BLaER1 treated with 17β-estradiol and CSF1 and Interleukin-3, amounts not matched to agents 10 nM and 100 nM (cell line): ENCODE measurements at regions not wholly inside any gene's neighbourhood (a gene's known extent, or its start where the extent isn't known, plus 50 kb on each side); places are given as distances from the start of the nearest gene placed in this dataset.
A peak's percentile ranks its signal among the peaks of the same experiment; 100 is the strongest.
"Not testable (repeated sequence)": the region's sequence is repeated elsewhere in the genome, so short reads cannot be mapped to it uniquely, and the experiment has no call there.

Source experiments
- H3K27ac ChIP-seq, 11 experiments: shearing (Covaris generic); formaldehyde crosslinking; 2 replicates each; pipeline ENCODE4 v1.8.1; 2022
- H3K27me3 ChIP-seq, 11 experiments: shearing (Covaris generic); formaldehyde crosslinking; 2 replicates each; pipeline ENCODE4 v1.8.1; 2022
- H3K36me3 ChIP-seq, 11 experiments: shearing (Covaris generic); formaldehyde crosslinking; 2 replicates each; pipeline ENCODE4 v1.8.1; 2022
- H3K4me1 ChIP-seq, 10 experiments: shearing (Covaris generic); formaldehyde crosslinking; 2 replicates each; pipeline ENCODE4 v1.8.1; 2022
- H3K4me2 ChIP-seq, 11 experiments: shearing (Covaris generic); formaldehyde crosslinking; 2 replicates each; pipeline ENCODE4 v1.8.1; 2022
- H3K4me3 ChIP-seq, 10 experiments: shearing (Covaris generic); formaldehyde crosslinking; 2 replicates each; pipeline ENCODE4 v1.8.1; 2022
- H3K9ac ChIP-seq, 11 experiments: shearing (Covaris generic); formaldehyde crosslinking; 2 replicates each; pipeline ENCODE4 v1.8.1; 2022
- H3K9me3 ChIP-seq, 11 experiments: shearing (Covaris generic); formaldehyde crosslinking; replicated peaks in 1 of 11; 2 replicates each; pipeline ENCODE4 v1.8.1; 2022
- H4K20me1 ChIP-seq, 11 experiments: shearing (Covaris generic); formaldehyde crosslinking; 2 replicates each; pipeline ENCODE4 v1.8.1; 2022
- Cebpa-rat ChIP-seq, 11 experiments: shearing (Covaris generic); IDR thresholded peaks; 2 replicates each; pipeline ENCODE4 v1.8.1; 2022

DNA sequence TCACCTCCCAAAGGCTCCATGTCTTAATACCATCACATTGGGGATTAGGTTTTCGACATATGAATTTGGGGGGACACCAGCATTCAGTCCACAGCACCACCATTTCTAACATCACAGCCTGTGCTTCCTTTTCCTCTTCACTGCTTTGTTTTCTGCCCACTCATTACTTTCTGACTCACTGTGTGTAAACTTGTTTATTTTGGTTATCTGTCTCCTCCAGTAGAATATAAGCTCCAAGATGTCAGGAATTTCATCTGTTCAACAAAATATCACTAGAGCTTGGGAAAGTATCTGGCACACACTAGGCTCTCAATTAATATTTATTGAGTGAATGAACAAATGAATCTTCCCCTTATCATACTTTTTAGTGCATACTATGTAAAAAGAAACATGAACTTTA lies 152.0 kb downstream of the NUFIP1 start:
- Histone ChIP-seq H3K9me3 (no peaks in the 10 kb centered on the region), H3K4me3 (no peak overlapping the region), H4K20me1 (no peaks in the 10 kb centered on the region), H3K36me3 (no peaks in the 10 kb centered on the region), H3K9ac (no peak overlapping the region), H3K4me2 (peak overlapping the region in 3 of 11 experiments; percentile 29 to 41 (median 30); a peak in 6 of 22 replicates), H3K27ac (no peak overlapping the region), H3K27me3 (0 out of 22 replicates have a peak, but pooled peaks cover 0 to 6% (median 0%) of the 10 kb centered on the region in 11 experiments), H3K4me1 (peaks cover 0 to 24% (median 8%) of the 10 kb centered on the region in 10 experiments; a peak in 15 of 20 replicates)
- TF ChIP-seq Cebpa-rat (IDR thresholded peaks at IDR 0.05) = no peak

DNA sequence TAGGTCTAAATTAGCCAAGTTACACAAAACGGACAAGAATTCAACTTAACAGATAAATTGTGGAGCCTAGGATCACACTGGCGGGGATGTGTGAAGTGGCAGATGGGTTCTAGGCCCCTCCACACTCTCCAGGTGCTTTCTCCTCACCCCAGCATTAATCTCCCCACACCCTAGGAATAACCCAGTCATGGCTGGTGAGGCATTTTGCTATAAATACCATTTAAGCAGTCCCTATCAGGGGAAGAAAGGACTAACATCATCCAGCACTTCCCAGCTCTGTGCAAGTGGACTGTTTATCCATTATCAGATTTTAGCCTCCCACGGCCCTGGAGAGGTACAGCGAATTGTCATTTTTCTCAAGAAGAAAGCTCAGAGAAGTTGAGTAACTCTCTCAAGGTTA lies 154.9 kb downstream of the NUFIP1 start:
- no peaks in the 10 kb centered on the region for H3K9me3 ChIP-seq
- no peaks in the 10 kb centered on the region for H3K36me3 ChIP-seq
- no peak overlapping the region for H3K4me2 ChIP-seq
- H3K27ac ChIP-seq = no peak overlapping the region
- H3K4me1 ChIP-seq = peaks cover 0 to 14% (median 0%) of the 10 kb centered on the region in 10 experiments; a peak in 5 of 20 replicates
- no peak overlapping the region for H3K9ac ChIP-seq
- no peaks in the 10 kb centered on the region for H3K27me3 ChIP-seq
- no peak for TF ChIP-seq Cebpa-rat (IDR thresholded peaks at IDR 0.05)
- H4K20me1 ChIP-seq = no peaks in the 10 kb centered on the region
- no peak overlapping the region for H3K4me3 ChIP-seq

DNA sequence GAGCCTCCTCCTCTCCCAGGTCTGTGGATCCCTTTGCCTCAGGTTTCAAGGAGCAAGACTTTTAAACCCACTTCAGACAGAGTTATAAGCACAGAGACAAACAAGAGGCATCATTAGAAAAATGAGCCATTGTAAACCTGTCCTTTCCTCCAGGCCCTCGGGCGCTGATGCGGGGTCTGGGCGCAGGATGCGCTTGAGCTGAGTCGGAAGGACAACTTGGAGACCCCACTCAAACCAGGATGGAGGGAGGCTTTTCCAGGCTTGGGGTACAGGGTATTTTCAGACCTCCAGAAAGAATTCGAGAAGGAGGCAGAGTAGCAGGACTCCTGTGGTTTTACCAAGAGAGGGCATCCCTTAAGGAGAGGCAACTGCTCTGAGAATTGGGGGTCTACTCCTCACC lies 155.6 kb downstream of the NUFIP1 start:
- no peaks in the 10 kb centered on the region for H3K27me3 ChIP-seq
- no peak overlapping the region for H3K27ac ChIP-seq
- no peaks in the 10 kb centered on the region for H4K20me1 ChIP-seq
- H3K4me3 ChIP-seq = no peak overlapping the region
- H3K9ac ChIP-seq = no peak overlapping the region
- peaks cover 0 to 14% (median 0%) of the 10 kb centered on the region in 10 experiments; a peak in 5 of 20 replicates for H3K4me1 ChIP-seq
- no peak overlapping the region for H3K4me2 ChIP-seq
- peaks cover 0 to 6% (median 0%) of the 10 kb centered on the region in 11 experiments; a peak in 1 of 22 replicates for H3K9me3 ChIP-seq
- no peak for TF ChIP-seq Cebpa-rat (IDR thresholded peaks at IDR 0.05)
- H3K36me3 ChIP-seq = no peaks in the 10 kb centered on the region

DNA sequence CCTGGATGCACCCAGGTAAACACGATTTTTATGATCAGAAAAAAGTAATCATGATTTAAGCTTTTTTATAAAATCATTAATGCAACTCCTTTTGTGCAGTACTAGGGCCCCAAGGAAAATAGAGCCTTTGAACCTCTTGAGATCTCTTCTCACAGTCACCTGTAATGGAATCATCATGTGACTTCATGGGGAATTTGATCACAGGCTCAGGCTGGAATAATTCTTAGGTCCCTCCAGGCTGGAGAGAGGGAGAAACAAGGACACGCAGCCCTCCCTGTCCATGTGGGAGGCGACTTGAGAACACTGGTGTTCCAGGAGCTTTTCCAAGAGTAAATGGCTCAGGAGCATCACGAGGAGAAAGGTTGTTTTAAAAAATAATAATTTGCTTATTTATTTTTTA lies 156.1 kb downstream of the NUFIP1 start:
- H3K4me2 ChIP-seq = no peak overlapping the region
- H3K4me1 ChIP-seq = peaks cover 0 to 14% (median 0%) of the 10 kb centered on the region in 10 experiments; a peak in 5 of 20 replicates
- H3K27me3 ChIP-seq = no peaks in the 10 kb centered on the region
- peaks cover 0 to 9% (median 0%) of the 10 kb centered on the region in 11 experiments; a peak in 1 of 22 replicates for H3K9me3 ChIP-seq
- H3K36me3 ChIP-seq = no peaks in the 10 kb centered on the region
- no peak overlapping the region for H3K9ac ChIP-seq
- H3K4me3 ChIP-seq = no peak overlapping the region
- no peak overlapping the region for H3K27ac ChIP-seq
- no peaks in the 10 kb centered on the region for H4K20me1 ChIP-seq
- no peak for TF ChIP-seq Cebpa-rat (IDR thresholded peaks at IDR 0.05)

DNA sequence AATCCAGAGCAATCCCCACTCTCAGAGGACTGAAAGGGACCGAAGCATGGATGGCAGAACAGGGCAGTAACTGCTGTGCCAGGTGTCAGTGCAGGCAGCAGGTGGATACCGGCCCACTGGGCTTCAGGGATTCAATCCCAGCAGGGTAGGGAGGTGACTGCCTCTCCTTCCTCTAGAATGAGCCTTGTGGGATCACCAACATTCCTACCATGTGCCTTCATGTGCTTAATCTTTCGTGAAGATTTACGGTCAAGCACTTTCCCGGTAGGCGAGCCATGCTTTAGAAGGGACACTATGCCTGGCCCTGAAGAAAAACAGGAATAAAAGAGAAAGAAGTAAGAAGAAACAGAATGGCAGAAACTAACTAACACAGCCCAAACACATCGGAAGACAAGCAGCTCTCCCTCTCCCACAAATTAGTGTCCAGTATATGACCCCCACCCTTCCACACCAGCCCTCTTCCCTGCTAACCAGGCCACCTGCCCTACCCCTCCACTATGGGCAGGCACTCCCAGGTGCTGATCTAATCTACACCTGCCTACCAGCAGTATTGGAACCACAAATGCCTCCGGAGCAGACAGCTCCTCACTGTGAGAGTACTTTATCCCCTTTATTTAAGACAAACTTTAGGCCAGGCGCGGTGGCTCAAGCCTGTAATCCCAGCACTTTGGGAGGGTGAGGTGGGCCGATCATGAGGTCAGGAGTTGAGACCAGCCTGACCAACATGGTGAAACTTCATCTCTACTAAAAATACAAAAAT lies 162.5 kb downstream of the NUFIP1 start:
- H3K4me3 ChIP-seq = no peak overlapping the region
- H3K4me1 ChIP-seq = no peaks in the 10 kb centered on the region
- TF ChIP-seq Cebpa-rat (IDR thresholded peaks at IDR 0.05) = no peak
- H3K4me2 ChIP-seq = no peak overlapping the region
- H4K20me1 ChIP-seq = no peaks in the 10 kb centered on the region
- no peak overlapping the region for H3K27ac ChIP-seq
- no peaks in the 10 kb centered on the region for H3K27me3 ChIP-seq
- no peak overlapping the region for H3K9ac ChIP-seq
- H3K36me3 ChIP-seq = no peaks in the 10 kb centered on the region
- H3K9me3 ChIP-seq = peaks cover 0 to 9% (median 0%) of the 10 kb centered on the region in 11 experiments; a peak in 1 of 22 replicates

DNA sequence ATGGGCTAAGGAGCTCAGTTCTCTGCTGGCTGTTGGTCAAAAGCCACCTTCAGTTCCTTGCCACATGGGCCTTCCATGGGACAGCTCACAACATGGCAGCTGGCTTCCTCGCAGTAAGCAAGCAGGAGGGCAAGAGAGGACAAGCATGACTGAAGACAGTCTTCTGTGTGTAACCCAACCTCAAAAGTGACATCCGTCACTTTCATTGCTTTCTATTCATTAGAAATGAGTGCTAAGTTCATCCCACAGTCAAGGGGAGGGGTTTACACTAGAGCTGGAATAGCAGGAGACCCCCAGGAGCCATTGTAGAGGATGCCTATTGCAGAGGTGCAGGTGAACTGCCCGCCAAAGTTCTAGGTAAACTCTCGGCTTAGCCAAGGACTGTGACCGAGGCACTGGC lies 163.3 kb downstream of the NUFIP1 start:
- no peak overlapping the region for H3K27ac ChIP-seq
- TF ChIP-seq Cebpa-rat (IDR thresholded peaks at IDR 0.05) = no peak
- H3K4me1 ChIP-seq = no peaks in the 10 kb centered on the region
- H3K36me3 ChIP-seq = no peaks in the 10 kb centered on the region
- no peak overlapping the region for H3K4me3 ChIP-seq
- H3K27me3 ChIP-seq = no peaks in the 10 kb centered on the region
- H3K9me3 ChIP-seq = peaks cover 0 to 9% (median 0%) of the 10 kb centered on the region in 11 experiments; a peak in 1 of 22 replicates
- H4K20me1 ChIP-seq = no peaks in the 10 kb centered on the region
- no peak overlapping the region for H3K4me2 ChIP-seq
- H3K9ac ChIP-seq = no peak overlapping the region

DNA sequence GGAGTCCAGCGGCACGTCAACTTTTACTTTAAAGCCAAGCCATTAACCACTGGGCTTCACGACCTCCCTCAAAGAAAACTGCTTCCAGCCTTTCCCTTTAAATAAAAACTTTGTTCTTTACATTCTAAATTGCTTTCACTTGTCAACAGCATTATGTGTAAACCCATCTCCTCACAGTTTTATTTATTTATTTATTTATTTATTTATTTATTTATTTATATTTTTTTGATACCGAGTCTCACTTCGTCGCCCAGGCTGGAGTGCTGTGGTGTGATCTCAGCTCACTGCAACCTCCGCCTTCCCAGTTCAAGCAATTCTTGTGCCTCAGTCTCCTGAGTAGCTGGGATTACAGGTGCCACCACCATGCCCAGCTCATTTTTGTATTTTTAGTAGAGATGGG lies 165.7 kb downstream of the NUFIP1 start:
- not testable (repeated sequence) for H3K4me2 ChIP-seq, H3K27ac ChIP-seq, H3K4me3 ChIP-seq, H3K9ac ChIP-seq, H3K9me3 ChIP-seq, H3K36me3 ChIP-seq, H4K20me1 ChIP-seq, H3K27me3 ChIP-seq, H3K4me1 ChIP-seq

DNA sequence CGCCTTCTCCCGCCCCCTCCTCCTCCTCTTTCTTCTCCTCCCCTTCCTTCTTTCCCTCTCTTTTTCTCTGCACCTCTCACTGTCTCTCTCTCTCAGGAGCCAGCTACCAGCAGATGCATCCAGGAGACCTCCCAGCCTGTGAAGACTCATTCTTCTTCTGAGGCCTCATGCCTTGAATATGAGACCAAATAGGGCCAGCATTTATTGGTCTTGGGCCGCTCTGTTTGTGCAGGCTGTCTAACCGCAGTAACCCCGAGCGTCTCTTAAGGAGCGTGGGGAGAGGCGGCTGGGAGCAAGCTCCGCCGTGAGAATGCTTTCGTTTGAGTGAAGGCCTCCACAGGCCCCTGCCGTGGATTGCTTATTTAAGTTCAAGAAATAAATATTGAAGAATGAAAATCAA lies 167.0 kb downstream of the NUFIP1 start:
- TF ChIP-seq Cebpa-rat (IDR thresholded peaks at IDR 0.05) = no peak
- Histone ChIP-seq H3K27me3 (no peaks in the 10 kb centered on the region), H3K9ac (no peak overlapping the region), H3K4me3 (no peak overlapping the region), H3K36me3 (no peaks in the 10 kb centered on the region), H3K27ac (no peak overlapping the region), H3K9me3 (no peaks in the 10 kb centered on the region), H3K4me1 (peaks cover 0 to 21% (median 0%) of the 10 kb centered on the region in 10 experiments; a peak in 5 of 20 replicates), H4K20me1 (no peaks in the 10 kb centered on the region), H3K4me2 (no peak overlapping the region)

DNA sequence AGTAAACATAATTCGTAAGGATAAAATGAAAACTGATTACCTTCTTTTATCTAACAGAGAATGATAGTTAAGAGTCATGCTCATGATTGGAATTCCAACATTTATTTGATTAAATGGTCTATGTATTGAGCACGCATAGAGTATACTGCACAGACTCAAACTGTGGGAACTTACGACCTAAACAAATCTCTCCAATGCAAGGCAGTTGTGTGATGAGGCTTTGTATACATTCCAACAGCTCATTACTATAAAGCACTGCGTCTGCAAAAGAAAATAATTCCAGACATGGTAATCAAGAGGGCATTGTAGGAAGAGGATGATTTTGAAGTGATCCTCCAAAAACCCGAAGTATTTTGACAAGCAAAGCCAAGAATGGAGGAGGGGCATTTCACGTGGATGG lies 169.5 kb downstream of the NUFIP1 start:
- peaks cover 0 to 30% (median 0%) of the 10 kb centered on the region in 10 experiments; a peak in 5 of 20 replicates for H3K4me1 ChIP-seq
- H3K9ac ChIP-seq = no peak overlapping the region
- TF ChIP-seq Cebpa-rat (IDR thresholded peaks at IDR 0.05) = no peak
- no peaks in the 10 kb centered on the region for H3K27me3 ChIP-seq
- no peak overlapping the region for H3K4me3 ChIP-seq
- no peaks in the 10 kb centered on the region for H3K9me3 ChIP-seq
- H3K27ac ChIP-seq = no peak overlapping the region
- no peaks in the 10 kb centered on the region for H3K36me3 ChIP-seq
- no peaks in the 10 kb centered on the region for H4K20me1 ChIP-seq
- no peak overlapping the region for H3K4me2 ChIP-seq

DNA sequence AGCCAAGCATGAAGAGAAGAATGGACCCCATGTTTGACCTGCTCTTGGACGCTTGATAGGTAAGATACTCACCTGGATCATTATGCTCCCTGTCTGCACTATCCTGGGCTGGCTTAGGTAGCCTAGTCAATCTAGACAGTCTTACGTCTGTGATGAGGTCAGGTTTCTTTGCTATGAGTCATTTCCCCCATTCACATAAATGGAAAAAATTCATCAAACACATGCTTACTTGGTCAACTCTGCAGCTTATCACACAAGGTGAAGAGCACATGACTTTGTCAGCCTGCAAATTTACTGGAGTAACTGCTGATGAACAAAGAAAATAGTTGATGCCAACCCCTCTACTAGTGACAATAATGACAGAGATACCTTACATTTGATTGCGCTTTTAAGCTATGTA lies 170.0 kb downstream of the NUFIP1 start:
- TF ChIP-seq Cebpa-rat (IDR thresholded peaks at IDR 0.05) = no peak
- peaks cover 0 to 30% (median 0%) of the 10 kb centered on the region in 10 experiments; a peak in 5 of 20 replicates for H3K4me1 ChIP-seq
- H3K9ac ChIP-seq = no peak overlapping the region
- peak overlapping the region in 3 of 11 experiments; percentile 0 to 45 (median 44); a peak in 5 of 22 replicates for H3K4me2 ChIP-seq
- H3K4me3 ChIP-seq = no peak overlapping the region
- no peak overlapping the region for H3K27ac ChIP-seq
- H3K36me3 ChIP-seq = no peaks in the 10 kb centered on the region
- no peaks in the 10 kb centered on the region for H4K20me1 ChIP-seq
- no peaks in the 10 kb centered on the region for H3K9me3 ChIP-seq
- H3K27me3 ChIP-seq = no peaks in the 10 kb centered on the region
